K562 (cell line): ENCODE measurements at regions not wholly inside any gene's neighbourhood (a gene's known extent, or its start where the extent isn't known, plus 50 kb on each side); places are given as distances from the start of the nearest gene placed in this dataset.

Experiments used
- ATAC-seq: fragments of 200-7000 bp; cut with Tn5 transposase; 3 replicates; pipeline ENCODE4 v1.9.1; 2020; ENCODE audit warnings: moderate library complexity
- BruUV-seq: library from RNA; stranded (reverse); fragments of 400-500 nt; replicated peaks from 2 replicates; lab custom pipeline; 2021; lab: Mats Ljungman, UMichigan
- CTCF ChIA-PET: fragments of 300-600 bp; formaldehyde crosslinking; extraction: SDS; loops from one replicate; lab custom pipeline; 2021; ENCODE audit warnings: low intra/inter-chr PET ratio; lab: Yijun Ruan, JAX
- POLR2A ChIA-PET: fragments of 300-600, 350-650 bp; sonication (Branson Sonifier 250); formaldehyde crosslinking; extraction: SDS; loops from one replicate; lab custom pipeline; 2021; ENCODE audit warnings: antibody characterized with exemption, inconsistent platforms; lab: Yijun Ruan, JAX
- DNase-seq, 4 experiments: peaks; one replicate each; pipeline versions ENCODE4 v3.0.0 to v3.0.0-alpha.2; 2011 to 2018; ENCODE audit warnings: low spot score in 3 of 4, mixed read lengths in 3 of 4; ENCODE audit errors: extremely low read depth in 1 of 4
- FAIRE-seq: peaks from 2 replicates; lab custom pipeline; 2011; peaks lifted over from hg19 to GRCh38; lab: Jason Lieb, UNC
- H2AFZ ChIP-seq: 2 replicates; pipeline ENCODE4 v1.6.0; 2011; ENCODE audit warnings: low read depth, low read length, control low read depth, inconsistent platforms
- H3K27ac ChIP-seq: fragments of 200-600 bp; 3 replicates; pipeline ENCODE4 v1.8.0; 2011; ENCODE audit warnings: low read depth, mild to moderate bottlenecking, control low read depth, inconsistent platforms, low read length, moderate library complexity, mixed read lengths; ENCODE audit errors: extremely low read depth
- H3K27me3 ChIP-seq, 2 experiments: fragments of 300-600 bp in 1 of 2; 2 replicates in 1 of 2; 3 replicates in 1 of 2; pipeline versions ENCODE4 v1.6.0 to v1.8.0; 2011; ENCODE audit warnings: inconsistent platforms in 2 of 2, low read length in 2 of 2, mild to moderate bottlenecking in 1 of 2, mixed read lengths in 1 of 2, moderate library complexity in 1 of 2; ENCODE audit not compliant: control insufficient read depth in 2 of 2, insufficient read depth in 2 of 2
- H3K36me3 ChIP-seq: fragments of 300-600 bp; 3 replicates; pipeline ENCODE4 v1.8.0; 2011; ENCODE audit warnings: mild to moderate bottlenecking, low read length, inconsistent platforms; ENCODE audit not compliant: control insufficient read depth, insufficient read depth
- H3K4me1 ChIP-seq, 2 experiments: fragments of 200-600 bp in 1 of 2; replicated peaks in 1 of 2; 2 replicates in 1 of 2; 3 replicates in 1 of 2; pipeline versions ENCODE4 v1.5.1 to v1.8.0; 2011; ENCODE audit warnings: inconsistent platforms in 2 of 2, low read length in 2 of 2, mild to moderate bottlenecking in 1 of 2, mixed read lengths in 1 of 2, moderate library complexity in 1 of 2; ENCODE audit not compliant: control insufficient read depth in 2 of 2, insufficient read depth in 2 of 2
- H3K4me2 ChIP-seq: 2 replicates; pipeline ENCODE4 v1.6.1; 2011; ENCODE audit warnings: low read length, control low read depth, inconsistent platforms, mixed read lengths; ENCODE audit not compliant: insufficient read depth
- H3K4me3 ChIP-seq: fragments of 200-600 bp; sonication (generic), shearing (Covaris generic); 2 replicates; pipeline ENCODE4 v1.5.1; 2016; ENCODE audit warnings: control low read depth, inconsistent platforms
- H3K79me2 ChIP-seq: fragments of 200-600 bp; 3 replicates; pipeline ENCODE4 v1.8.0; 2011; ENCODE audit warnings: low read length, inconsistent platforms; ENCODE audit not compliant: control insufficient read depth, insufficient read depth
- H3K9ac ChIP-seq, 2 experiments: 2 replicates each; pipeline versions ENCODE4 v1.6.0 to v1.6.1; 2011; ENCODE audit warnings: low read depth in 2 of 2, low read length in 2 of 2, control low read depth in 1 of 2, inconsistent platforms in 1 of 2, mild to moderate bottlenecking in 1 of 2, mixed read lengths in 1 of 2; ENCODE audit not compliant: insufficient read depth in 1 of 2
- H3K9me1 ChIP-seq: one replicate; pipeline ENCODE4 v1.6.0; 2011; ENCODE audit warnings: inconsistent platforms, mild to moderate bottlenecking, low read length, moderate library complexity; ENCODE audit not compliant: control insufficient read depth, insufficient read depth
- H3K9me3 ChIP-seq: replicated peaks from 2 replicates; pipeline ENCODE4 v1.5.1; 2011; ENCODE audit warnings: low read depth, low read length, inconsistent platforms; ENCODE audit not compliant: control insufficient read depth, insufficient read depth
- H4K20me1 ChIP-seq: replicated peaks from 2 replicates; pipeline ENCODE4 v1.6.1; 2011; ENCODE audit warnings: low read length, inconsistent platforms, mixed read lengths; ENCODE audit not compliant: control insufficient read depth, insufficient read depth
- CBFA2T2 ChIP-seq: fragments of 450-650 bp; conservative IDR thresholded peaks from 2 replicates; pipeline ENCODE4 v1.6.1; 2017; ENCODE audit warnings: mild to moderate bottlenecking
- CEBPG ChIP-seq, 3 experiments: fragments of 200-800 bp in 1 of 3; sonication (Bioruptor generic) in 1 of 3; sonication (generic) in 1 of 3; formaldehyde crosslinking in 1 of 3; IDR thresholded peaks in 2 of 3; conservative IDR thresholded peaks in 1 of 3; 2 replicates each; pipeline versions ENCODE4 v1.6.1 to v1.8.0; 2016 to 2022; ENCODE audit warnings: missing compliant biosample characterization in 2 of 3, missing genetic modification characterization in 2 of 3, mild to moderate bottlenecking in 1 of 3, missing genetic modification reagents in 1 of 3
- DPF2 ChIP-seq: fragments of 450-650 bp; IDR thresholded peaks from 2 replicates; pipeline ENCODE4 v1.6.1; 2016
- E2F5 ChIP-seq: sonication (generic); formaldehyde crosslinking; IDR thresholded peaks from 2 replicates; pipeline ENCODE4 v1.8.0; 2022; ENCODE audit warnings: mild to moderate bottlenecking, missing genetic modification reagents
- FOXA3 ChIP-seq, 2 experiments: fragments of 450-650 bp in 1 of 2; sonication (generic) in 1 of 2; formaldehyde crosslinking; IDR thresholded peaks in 1 of 2; conservative IDR thresholded peaks in 1 of 2; 2 replicates each; pipeline versions ENCODE4 v1.4.0 to v1.8.0; 2020 to 2022; ENCODE audit warnings: mild to moderate bottlenecking in 2 of 2, missing genetic modification reagents in 1 of 2
- ILF3 ChIP-seq: fragments of 450-650 bp; IDR thresholded peaks from 2 replicates; pipeline ENCODE4 v1.6.1; 2018; ENCODE audit warnings: antibody characterized with exemption, mild to moderate bottlenecking, moderate library complexity, borderline replicate concordance
- MAFF ChIP-seq: IDR thresholded peaks from 2 replicates; pipeline ENCODE4 v1.6.1; 2012; ENCODE audit warnings: low read length, improper control_type of control experiment
- MTA3 ChIP-seq: fragments of 450-650 bp; formaldehyde crosslinking; IDR thresholded peaks from 2 replicates; pipeline ENCODE4 v1.6.1; 2017; ENCODE audit warnings: mild to moderate bottlenecking, borderline replicate concordance
- PYGO2 ChIP-seq: fragments of 450-650 bp; IDR thresholded peaks from 2 replicates; pipeline ENCODE4 v1.6.1; 2016; ENCODE audit warnings: mild to moderate bottlenecking, missing genetic modification characterization, moderate library complexity, missing compliant biosample characterization
- RAD21 ChIP-seq, 2 experiments: fragments of 250-450 bp in 1 of 2; fragments of 450-650 bp in 1 of 2; sonication (Bioruptor Pico) in 1 of 2; formaldehyde crosslinking in 1 of 2; IDR thresholded peaks in 1 of 2; conservative IDR thresholded peaks in 1 of 2; 2 replicates each; pipeline versions ENCODE4 v1.4.0 to v1.8.0; 2020 to 2022; ENCODE audit warnings: mild to moderate bottlenecking in 2 of 2, moderate library complexity in 1 of 2
- RBM14 ChIP-seq: fragments of 200-400 bp; formaldehyde crosslinking; IDR thresholded peaks from 2 replicates; pipeline ENCODE4 v1.6.1; 2018; ENCODE audit warnings: low read depth, mild to moderate bottlenecking, low read length, moderate library complexity, borderline replicate concordance; ENCODE audit not compliant: insufficient read depth
- SIN3A ChIP-seq, 2 experiments: fragments of 150-350 bp in 1 of 2; IDR thresholded peaks; 2 replicates each; pipeline ENCODE4 v1.6.1; 2011 to 2016; ENCODE audit warnings: borderline replicate concordance in 2 of 2, low read depth in 2 of 2, low read length in 2 of 2, mild to moderate bottlenecking in 2 of 2, moderate library complexity in 2 of 2; ENCODE audit not compliant: control insufficient read depth in 1 of 2
- SRSF9 ChIP-seq: fragments of 200-400 bp; formaldehyde crosslinking; IDR thresholded peaks from 2 replicates; pipeline ENCODE4 v1.6.1; 2017; ENCODE audit warnings: low read depth, low read length, borderline replicate concordance
- TCF3 ChIP-seq: sonication (generic); formaldehyde crosslinking; IDR thresholded peaks from 2 replicates; pipeline ENCODE4 v1.4.0; 2020; ENCODE audit warnings: mild to moderate bottlenecking, missing genetic modification reagents
- THRB ChIP-seq: fragments of 450-650 bp; formaldehyde crosslinking; conservative IDR thresholded peaks from 2 replicates; pipeline ENCODE4 v1.4.0; 2022; ENCODE audit warnings: mild to moderate bottlenecking, missing genetic modification characterization
- U2AF2 ChIP-seq: fragments of 200-400 bp; formaldehyde crosslinking; optimal IDR thresholded peaks from 2 replicates; pipeline ENCODE3; 2017; ENCODE audit warnings: low read depth, mild to moderate bottlenecking, low read length
- ZNF23 ChIP-seq: fragments of 250-450 bp; sonication (Bioruptor Pico); IDR thresholded peaks from 2 replicates; pipeline ENCODE4 v1.4.0; 2020; ENCODE audit warnings: mild to moderate bottlenecking
- ZNF717 ChIP-seq: fragments of 250-450 bp; sonication (Bioruptor Pico); IDR thresholded peaks from 2 replicates; pipeline ENCODE4 v1.5.0; 2021
- WGBS: fragments of 100-300 bp; shearing (Covaris generic); methylation state at CpG from one replicate; pipeline ENCODE4 v1.1.6; 2016; ENCODE audit warnings: low coverage, mixed read lengths; ENCODE audit not compliant: insufficient coverage; ENCODE audit errors: missing lambda C conversion rate; 5-methylcytosine and 5-hydroxymethylcytosine counted together
- in situ Hi-C: fragments of 300-500 bp; cut with MboI; formaldehyde crosslinking; loops from 4 replicates; pipeline ENCODE4 v1.15.0; 2018; ENCODE audit warnings: inconsistent platforms, mixed read lengths
- intact Hi-C: fragments of 100-400 bp; cut with micrococcal nuclease; formaldehyde crosslinking; loops from 2 replicates; pipeline ENCODE4 v1.14.2; 2022
- TF ChIP-seq, protein P1 (sequence below): fragments of 250-450 bp; sonication (Bioruptor Pico); IDR thresholded peaks from 2 replicates; pipeline ENCODE4 v1.5.0; 2021

DNA sequence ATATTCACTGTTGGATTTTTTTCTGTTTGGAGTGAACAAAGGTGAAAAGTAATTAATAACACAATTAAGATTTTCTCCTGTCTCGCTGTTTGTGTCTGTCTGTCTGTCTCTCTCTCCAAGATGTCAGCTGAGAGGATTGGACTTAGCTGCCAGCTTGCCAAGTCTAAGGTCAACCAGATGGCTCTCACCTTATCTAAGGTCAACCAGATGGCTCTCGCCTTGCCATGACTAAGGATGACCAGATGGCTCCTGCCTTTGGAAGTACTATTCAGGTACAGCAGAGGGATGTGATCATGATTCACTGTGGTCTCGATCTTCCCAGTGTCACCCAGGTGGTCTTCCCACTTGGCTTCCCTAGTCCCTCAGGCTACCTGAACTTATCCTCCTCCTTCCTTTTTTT is 1436.4 kb downstream of the UQCRFS1 start:
- Histone ChIP-seq H3K27me3 (no peaks in the 10 kb centered on the region), H2AFZ (no peak overlapping the region), H3K4me2 (no peak overlapping the region), H3K79me2 (no peaks in the 10 kb centered on the region), H3K9me1 (no peaks in the 10 kb centered on the region), H3K9ac (no peak overlapping the region), H3K27ac (no peak overlapping the region), H3K9me3 (peaks cover 3% of the 10 kb centered on the region; the same call in 1 of the 2 replicates), H3K36me3 (peaks cover 19% of the 10 kb centered on the region; the same call in 1 of the 3 replicates), H3K4me1 (no peaks in the 10 kb centered on the region), H4K20me1 (no peaks in the 10 kb centered on the region), H3K4me3 (no peak overlapping the region)
- FAIRE-seq, result peak; percentile 37
- 72% methylated on average over 3 of the region's 3 CpGs for WGBS
- BruUV-seq, result no TSS peak
- ChIA-PET POLR2A (interaction anchor here (0.7 kb wide), 1 partner anchor 18 kb away, joined by 3 read pairs; no protein-coding TSS in a partner anchor), CTCF (no interaction called here)
- in situ Hi-C loops (no loop called here), intact Hi-C loops (no loop called here)
- ATAC-seq, result no peak
- peak; percentile 9 to 31 (median 26) for DNase-seq
- TF ChIP-seq MTA3 (no peak), ILF3 (no peak), RAD21 (CRISPR knock-in tag; conservative IDR thresholded peaks at IDR 0.05 in 1 of 2, IDR thresholded peaks at IDR 0.05 in 1 of 2) (no peak), SIN3A (IDR thresholded peaks at IDR 0.05; ENCODE audit: borderline replicate concordance in 2 of 2, control insufficient read depth in 1 of 2, low read depth in 2 of 2, low read length in 2 of 2) (no peak), U2AF2 (no peak), TCF3 (CRISPR knock-in tag) (0 out of 2 replicates have a peak, but pooled peaks have one; percentile 27), E2F5 (CRISPR knock-in tag) (no peak), CBFA2T2 (peak; percentile 74), CEBPG (CRISPR knock-in tag; IDR thresholded peaks at IDR 0.05) (no peak), CEBPG (tag; conservative IDR thresholded peaks at IDR 0.05 in 1 of 2, IDR thresholded peaks at IDR 0.05 in 1 of 2) (no peak), SRSF9 (no peak), THRB (CRISPR knock-in tag) (no peak), ZNF717 (CRISPR knock-in tag) (no peak), PYGO2 (tag) (no peak), RBM14 (no peak), ZNF23 (CRISPR knock-in tag) (no peak), FOXA3 (CRISPR knock-in tag; conservative IDR thresholded peaks at IDR 0.05 in 1 of 2, IDR thresholded peaks at IDR 0.05 in 1 of 2) (no peak), DPF2 (no peak), MAFF (no peak)
- TF ChIP-seq, protein P1, sequence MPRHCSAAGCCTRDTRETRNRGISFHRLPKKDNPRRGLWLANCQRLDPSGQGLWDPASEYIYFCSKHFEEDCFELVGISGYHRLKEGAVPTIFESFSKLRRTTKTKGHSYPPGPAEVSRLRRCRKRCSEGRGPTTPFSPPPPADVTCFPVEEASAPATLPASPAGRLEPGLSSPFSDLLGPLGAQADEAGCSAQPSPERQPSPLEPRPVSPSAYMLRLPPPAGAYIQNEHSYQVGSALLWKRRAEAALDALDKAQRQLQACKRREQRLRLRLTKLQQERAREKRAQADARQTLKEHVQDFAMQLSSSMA, result no peak
